GM19324 (cell line): ENCODE measurements at regions not wholly inside any gene's neighbourhood (a gene's known extent, or its start where the extent isn't known, plus 50 kb on each side); places are given as distances from the start of the nearest gene placed in this dataset.
"Not testable (repeated sequence)": the region's sequence is repeated elsewhere in the genome, so short reads cannot be mapped to it uniquely, and the experiment has no call there.

Source experiments
- ATAC-seq: cut with Tn5 transposase; IDR thresholded peaks from one replicate; pipeline ENCODE4 v1.9.1; 2021; ENCODE audit warnings: mild to moderate bottlenecking, moderate library complexity; ENCODE audit not compliant: unreplicated experiment, low FRiP score

GRCh38 chr11:96875712-96876111 lies 485.9 kb downstream of the JRKL start:
- ATAC-seq, result no peak

DNA sequence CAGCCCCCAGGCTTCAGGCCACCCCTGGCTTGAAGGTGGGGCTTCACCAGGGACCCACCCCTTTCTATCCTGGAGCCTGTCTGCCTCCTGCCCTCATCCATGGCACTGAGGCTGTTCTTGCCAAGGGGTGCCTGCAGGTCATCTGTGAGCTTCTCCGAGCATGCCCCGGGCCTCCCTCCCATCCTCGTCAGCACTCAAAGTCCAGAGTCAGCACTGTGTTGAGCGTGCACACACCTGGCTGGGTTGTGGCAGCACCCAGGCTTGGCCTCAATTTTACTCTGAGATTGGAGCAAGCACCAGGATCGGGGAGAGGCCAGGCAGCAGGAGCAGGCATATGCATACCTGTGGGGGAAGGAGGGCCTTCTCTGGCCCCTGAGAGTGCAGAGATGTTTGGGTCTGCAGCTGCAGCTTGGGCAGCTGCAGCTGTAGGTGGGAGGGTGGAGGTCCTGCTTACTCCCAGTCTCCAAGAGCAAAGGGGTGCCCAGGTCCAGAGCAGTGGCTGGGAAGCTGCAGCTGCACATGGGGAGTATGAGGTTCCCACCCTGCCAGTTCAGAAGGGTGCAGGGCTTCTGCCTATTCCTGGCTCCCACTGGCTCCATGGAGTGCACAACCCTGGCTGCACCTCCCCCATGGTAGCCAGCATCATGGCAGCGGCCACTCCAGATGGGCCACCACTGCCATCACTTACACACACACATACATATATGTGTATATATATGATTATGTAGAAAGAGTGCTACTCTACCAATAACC lies 488.7 kb downstream of the JRKL start:
- ATAC-seq, result no peak

DNA sequence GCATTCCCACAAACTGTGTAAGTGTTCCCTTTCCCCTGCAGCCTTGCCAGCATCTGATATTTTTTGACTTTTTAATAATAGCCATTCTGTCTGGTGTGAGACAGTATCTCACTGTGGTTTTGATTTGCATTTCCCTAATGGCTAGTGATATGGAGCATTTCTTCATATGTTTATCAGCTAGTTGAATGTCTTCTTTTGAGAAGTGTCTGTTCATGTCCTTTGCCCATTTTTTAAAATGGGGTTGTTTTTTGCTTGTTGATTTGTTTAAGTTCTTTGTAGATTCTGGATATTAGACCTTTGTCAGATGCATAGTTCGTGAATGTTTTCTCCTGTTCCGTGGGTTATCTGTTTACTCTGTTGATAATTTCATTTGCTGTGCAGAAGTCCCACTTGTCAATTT lies 492.8 kb downstream of the JRKL start:
- not testable (repeated sequence) for ATAC-seq

DNA sequence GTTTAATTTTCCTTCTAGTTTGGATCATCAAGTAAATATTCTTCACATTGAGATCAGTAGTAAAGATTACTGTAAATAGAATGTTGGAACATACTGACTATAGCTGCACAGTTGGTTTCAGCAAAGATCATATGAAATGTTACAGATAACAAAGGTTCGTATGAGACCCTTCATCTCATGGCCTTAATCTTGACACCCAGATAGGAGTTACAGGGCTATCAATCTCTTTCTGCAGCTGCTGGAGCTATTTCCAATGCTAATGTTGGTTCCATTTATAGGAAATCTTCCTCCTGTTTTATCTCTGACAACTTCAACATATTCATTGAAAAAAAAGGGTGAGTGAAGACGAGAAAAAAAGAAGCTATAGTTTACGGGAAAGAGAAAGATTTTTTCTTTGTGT lies 495.6 kb downstream of the JRKL start:
- ATAC-seq, result no peak

- no peak for ATAC-seq
These were observed 496.1 kb downstream of the JRKL start for GRCh38 chr11:96885912-96886311.

GRCh38 chr11:96893988-96894387 lies 504.2 kb downstream of the JRKL start:
- ATAC-seq, result no peak

- ATAC-seq, result no peak
These were observed 504.8 kb downstream of the JRKL start for GRCh38 chr11:96894587-96894986.

GRCh38 chr11:96899971-96900370 lies 510.2 kb downstream of the JRKL start:
- no peak for ATAC-seq

DNA sequence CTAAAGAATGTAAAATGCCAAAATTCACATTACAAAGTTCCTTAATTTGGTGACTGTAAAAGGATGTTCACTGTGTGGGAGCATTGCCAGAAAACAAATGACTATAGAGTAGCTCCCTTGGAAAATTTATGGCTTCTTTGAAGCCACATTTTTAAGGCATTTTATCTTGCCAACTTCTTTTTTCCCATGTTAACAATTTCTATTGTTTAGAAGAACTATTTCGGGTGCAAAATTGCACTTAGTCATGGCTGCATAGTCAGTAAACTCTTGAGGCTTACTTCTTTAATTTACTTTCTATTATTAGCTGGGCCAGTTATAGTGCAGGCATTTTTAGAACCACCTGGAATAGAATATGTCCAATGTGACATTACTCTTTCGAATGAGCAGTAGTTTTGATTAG lies 515.3 kb downstream of the JRKL start:
- no peak for ATAC-seq

DNA sequence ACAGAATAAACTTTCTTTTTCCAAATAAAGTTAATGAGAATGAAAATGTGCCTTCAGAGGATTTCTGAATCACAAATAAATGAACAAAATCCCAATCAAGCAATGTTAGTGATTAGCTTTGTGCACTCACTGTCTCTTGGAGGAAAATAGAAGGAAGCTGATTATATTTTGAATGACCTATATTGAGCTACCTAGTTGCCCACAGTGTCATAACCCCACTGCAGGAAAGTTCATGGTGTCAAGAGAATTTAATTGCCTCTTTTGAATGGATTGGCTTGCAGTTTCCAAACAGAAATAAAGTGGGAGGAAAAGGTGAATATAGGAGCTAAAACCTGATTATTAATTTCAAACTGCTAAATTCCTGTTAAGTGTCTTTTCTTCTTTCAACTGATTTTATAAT lies 515.9 kb downstream of the JRKL start:
- no peak for ATAC-seq

DNA sequence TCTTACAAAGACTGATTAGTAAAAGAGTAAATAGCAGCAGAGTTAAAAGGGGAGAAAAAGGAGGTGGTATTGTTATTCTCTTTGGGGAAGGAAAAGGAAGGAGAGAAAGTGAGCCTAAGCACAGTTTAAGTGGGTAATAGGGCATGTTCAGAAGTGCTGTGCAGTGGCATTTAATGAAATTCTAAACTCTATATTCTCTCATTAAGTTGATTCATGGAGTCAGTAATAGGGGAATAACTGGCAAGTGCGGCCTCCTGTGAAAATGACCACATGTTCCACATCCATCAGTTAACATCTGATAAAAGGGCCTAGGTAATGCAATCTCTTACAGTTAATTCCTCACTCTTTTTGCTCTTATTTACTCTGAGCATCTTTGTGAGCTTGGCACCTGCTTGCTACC lies 516.7 kb downstream of the JRKL start:
- no peak for ATAC-seq

- no peak for ATAC-seq
These were observed 536.0 kb downstream of the JRKL start for GRCh38 chr11:96925862-96926261.

DNA sequence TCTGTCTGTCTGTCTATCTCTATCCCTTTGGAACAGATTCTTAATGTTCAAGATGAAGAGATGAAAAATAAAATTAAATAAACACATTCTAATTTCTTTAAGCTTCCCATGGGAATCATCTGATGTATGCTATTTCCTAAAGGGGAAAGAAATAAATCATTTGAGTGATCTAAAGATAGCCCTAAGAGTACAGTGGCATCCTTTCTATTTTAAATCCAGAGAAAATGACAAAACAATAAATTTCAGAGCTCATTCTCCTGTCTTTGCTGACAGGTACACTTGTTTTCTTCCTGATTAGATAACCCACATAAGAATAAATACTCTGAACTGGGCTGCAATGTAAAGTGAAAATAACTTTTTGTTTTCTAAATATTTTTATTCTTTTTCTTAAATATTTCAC lies 550.4 kb downstream of the JRKL start:
- ATAC-seq, result no peak

DNA sequence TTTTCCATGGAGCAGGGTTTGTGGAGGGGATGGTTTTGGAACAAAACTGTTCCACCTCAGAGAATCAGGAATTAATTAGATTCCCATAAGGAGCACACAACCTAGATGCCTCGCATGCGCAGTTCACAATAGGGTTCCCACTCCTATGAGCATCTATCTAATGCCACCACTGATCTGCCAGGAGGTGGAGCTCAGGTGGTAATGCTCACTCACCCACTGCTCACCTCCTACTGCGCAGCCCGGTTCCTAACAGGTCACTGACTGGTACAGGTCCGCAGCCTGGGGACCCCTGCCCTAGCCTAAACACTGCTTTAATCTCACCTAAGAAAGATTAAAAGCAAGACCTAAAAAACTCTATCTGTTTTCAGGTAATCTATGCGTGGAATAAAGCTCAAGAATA lies 553.0 kb downstream of the JRKL start:
- no peak for ATAC-seq

- ATAC-seq, result no peak
These were observed 554.2 kb downstream of the JRKL start for GRCh38 chr11:96943970-96944369.

DNA sequence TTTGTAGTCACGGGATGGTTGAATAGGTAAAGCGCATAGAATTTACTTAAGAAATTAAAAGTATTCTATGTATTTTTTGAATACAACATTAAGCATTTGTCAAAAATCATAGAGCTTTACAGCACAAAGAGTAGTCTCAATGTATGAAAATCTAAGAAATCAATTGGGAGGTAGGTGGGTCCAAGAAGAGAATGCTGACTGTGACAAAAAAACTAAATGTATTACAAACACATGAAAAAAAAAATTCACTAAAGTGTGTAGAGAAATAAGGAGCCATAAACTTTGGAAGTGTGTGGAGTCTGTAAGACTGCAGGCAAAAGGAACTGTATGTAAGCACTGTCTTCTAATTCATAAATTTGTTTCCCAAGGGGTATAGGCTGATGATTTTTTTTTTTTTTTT lies 558.3 kb downstream of the JRKL start:
- ATAC-seq, result no peak

- no peak for ATAC-seq
These were observed 559.7 kb downstream of the JRKL start for GRCh38 chr11:96949464-96949863.

GRCh38 chr11:96954587-96955242 lies 564.9 kb downstream of the JRKL start:
- ATAC-seq, result no peak

DNA sequence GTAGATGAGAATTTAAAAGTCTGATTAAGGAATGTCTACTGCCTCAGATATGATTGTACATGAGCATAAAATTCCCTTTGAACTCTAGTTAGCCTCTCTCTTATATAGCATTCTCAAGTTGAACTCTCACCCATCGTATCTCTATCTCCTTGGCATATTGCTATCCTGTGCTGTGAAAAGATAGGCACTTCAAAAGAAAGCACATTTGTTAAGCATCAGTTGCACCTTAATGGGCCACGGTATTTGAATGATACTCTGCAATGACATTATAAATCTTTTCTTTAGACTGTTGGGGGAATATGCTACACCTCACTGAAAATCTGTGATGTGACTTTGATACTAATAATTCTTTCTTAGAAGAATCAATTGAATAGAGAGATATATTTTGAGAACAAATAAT lies 570.7 kb downstream of the JRKL start:
- ATAC-seq, result no peak

- ATAC-seq, result no peak
These were observed 571.1 kb downstream of the JRKL start for GRCh38 chr11:96960926-96961325.

DNA sequence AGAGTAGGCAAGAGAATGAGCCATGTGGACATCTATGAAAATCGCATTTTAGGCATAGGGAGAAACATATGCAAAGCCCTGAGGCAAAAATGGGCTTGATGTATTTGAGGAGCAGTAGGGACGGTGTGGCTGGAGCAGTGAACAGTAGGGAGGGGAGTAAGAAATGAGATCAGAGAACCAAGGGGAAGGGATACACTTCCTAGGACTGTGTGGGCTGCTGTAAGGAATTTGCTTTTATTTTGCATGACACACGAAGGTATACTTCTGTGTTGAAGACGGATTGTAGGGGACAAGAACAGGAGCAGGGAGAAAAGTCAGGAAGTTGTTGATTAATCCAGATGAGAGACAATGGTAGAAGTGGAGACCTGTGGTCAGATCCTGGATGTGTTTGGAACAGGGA lies 572.1 kb downstream of the JRKL start:
- ATAC-seq, result no peak

DNA sequence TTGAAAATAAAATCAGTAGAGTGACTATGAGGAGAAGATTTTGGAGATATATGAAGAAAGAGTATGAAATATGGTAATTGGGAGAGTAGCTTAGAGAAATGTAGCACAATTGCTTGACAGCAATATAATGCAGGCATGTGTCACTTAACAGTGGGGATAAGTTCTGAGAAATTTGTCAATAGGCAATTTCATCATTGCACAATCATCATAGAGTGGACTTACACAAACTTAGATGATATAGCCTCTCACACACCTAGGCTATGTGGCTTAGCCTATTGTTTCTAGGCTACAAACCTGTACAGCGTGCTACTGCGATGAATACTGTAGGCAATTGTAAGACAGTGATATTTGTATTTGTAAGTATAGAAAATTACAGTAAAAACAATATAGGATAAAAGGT lies 573.6 kb downstream of the JRKL start:
- no peak for ATAC-seq
